PC-9 (cell line): ENCODE measurements at regions not wholly inside any gene's neighbourhood (a gene's known extent, or its start where the extent isn't known, plus 50 kb on each side); places are given as distances from the start of the nearest gene placed in this dataset.

ENCODE experiments used
- EZH2 ChIP-seq: fragments of 200-600 bp; sonication (generic); IDR thresholded peaks from 2 replicates; pipeline ENCODE4 v1.8.0; 2017; ENCODE audit warnings: antibody characterized with exemption, low read depth
- TF ChIP-seq, protein P1 (sequence below): fragments of 200-600 bp; sonication (generic); conservative IDR thresholded peaks from 2 replicates; pipeline ENCODE4 v1.6.1; 2017; ENCODE audit warnings: mixed run types, antibody characterized with exemption, mild to moderate bottlenecking, moderate library complexity

GRCh38 chrX:95057341-95057740, 1383.3 kb downstream of the FAM133A start:
- TF ChIP-seq, protein P1, sequence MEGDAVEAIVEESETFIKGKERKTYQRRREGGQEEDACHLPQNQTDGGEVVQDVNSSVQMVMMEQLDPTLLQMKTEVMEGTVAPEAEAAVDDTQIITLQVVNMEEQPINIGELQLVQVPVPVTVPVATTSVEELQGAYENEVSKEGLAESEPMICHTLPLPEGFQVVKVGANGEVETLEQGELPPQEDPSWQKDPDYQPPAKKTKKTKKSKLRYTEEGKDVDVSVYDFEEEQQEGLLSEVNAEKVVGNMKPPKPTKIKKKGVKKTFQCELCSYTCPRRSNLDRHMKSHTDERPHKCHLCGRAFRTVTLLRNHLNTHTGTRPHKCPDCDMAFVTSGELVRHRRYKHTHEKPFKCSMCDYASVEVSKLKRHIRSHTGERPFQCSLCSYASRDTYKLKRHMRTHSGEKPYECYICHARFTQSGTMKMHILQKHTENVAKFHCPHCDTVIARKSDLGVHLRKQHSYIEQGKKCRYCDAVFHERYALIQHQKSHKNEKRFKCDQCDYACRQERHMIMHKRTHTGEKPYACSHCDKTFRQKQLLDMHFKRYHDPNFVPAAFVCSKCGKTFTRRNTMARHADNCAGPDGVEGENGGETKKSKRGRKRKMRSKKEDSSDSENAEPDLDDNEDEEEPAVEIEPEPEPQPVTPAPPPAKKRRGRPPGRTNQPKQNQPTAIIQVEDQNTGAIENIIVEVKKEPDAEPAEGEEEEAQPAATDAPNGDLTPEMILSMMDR: no peak
- no peak for TF ChIP-seq EZH2
